C4-2B (cell line): ENCODE measurements at regions not wholly inside any gene's neighbourhood (a gene's known extent, or its start where the extent isn't known, plus 50 kb on each side); places are given as distances from the start of the nearest gene placed in this dataset.

Experiments
- ZFX ChIP-seq: fragments of 450-650 bp; IDR thresholded peaks from 2 replicates; pipeline ENCODE4 v1.6.1; 2017
- TF ChIP-seq, protein P1 (sequence below): fragments of 450-650 bp; conservative IDR thresholded peaks from 2 replicates; pipeline ENCODE4 v1.5.1; 2017; ENCODE audit warnings: mild to moderate bottlenecking

DNA sequence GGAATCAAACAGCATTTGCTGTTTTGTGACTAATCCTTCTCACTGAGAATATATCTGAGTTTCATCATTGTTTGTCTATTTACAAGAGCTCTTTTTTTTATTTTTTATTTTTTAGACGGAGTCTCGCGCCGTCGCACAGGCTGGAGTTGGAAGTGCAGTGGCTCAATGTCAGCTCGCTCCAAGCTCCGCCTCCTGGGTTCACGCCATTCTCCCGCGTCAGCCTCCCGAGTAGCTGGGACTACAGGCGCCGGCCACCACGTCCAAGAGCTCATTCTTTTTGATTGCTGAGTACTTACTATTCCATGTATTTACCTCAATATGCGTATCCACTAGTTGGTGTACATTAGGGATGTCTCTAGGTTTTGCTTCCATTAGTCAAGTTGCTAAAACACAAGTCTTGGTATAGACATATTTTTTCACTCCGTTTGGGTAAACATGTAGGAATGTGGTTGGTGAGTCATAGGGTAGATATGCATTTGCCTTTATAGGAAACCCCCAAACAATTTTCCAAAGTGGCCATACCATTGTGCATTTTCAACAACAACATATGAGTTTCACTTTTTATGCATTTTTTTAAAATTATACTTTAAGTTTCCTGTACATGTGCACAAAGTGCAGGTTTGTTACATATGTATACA lies 1005.0 kb upstream of the CDH10 start:
- TF ChIP-seq, protein P1, sequence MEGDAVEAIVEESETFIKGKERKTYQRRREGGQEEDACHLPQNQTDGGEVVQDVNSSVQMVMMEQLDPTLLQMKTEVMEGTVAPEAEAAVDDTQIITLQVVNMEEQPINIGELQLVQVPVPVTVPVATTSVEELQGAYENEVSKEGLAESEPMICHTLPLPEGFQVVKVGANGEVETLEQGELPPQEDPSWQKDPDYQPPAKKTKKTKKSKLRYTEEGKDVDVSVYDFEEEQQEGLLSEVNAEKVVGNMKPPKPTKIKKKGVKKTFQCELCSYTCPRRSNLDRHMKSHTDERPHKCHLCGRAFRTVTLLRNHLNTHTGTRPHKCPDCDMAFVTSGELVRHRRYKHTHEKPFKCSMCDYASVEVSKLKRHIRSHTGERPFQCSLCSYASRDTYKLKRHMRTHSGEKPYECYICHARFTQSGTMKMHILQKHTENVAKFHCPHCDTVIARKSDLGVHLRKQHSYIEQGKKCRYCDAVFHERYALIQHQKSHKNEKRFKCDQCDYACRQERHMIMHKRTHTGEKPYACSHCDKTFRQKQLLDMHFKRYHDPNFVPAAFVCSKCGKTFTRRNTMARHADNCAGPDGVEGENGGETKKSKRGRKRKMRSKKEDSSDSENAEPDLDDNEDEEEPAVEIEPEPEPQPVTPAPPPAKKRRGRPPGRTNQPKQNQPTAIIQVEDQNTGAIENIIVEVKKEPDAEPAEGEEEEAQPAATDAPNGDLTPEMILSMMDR: no peak
- no peak for TF ChIP-seq ZFX
